ENCODE measurements at regions not wholly inside any gene's neighbourhood (a gene's known extent, or its start where the extent isn't known, plus 50 kb on each side); places are given as distances from the start of the nearest gene placed in this dataset.

DNA sequence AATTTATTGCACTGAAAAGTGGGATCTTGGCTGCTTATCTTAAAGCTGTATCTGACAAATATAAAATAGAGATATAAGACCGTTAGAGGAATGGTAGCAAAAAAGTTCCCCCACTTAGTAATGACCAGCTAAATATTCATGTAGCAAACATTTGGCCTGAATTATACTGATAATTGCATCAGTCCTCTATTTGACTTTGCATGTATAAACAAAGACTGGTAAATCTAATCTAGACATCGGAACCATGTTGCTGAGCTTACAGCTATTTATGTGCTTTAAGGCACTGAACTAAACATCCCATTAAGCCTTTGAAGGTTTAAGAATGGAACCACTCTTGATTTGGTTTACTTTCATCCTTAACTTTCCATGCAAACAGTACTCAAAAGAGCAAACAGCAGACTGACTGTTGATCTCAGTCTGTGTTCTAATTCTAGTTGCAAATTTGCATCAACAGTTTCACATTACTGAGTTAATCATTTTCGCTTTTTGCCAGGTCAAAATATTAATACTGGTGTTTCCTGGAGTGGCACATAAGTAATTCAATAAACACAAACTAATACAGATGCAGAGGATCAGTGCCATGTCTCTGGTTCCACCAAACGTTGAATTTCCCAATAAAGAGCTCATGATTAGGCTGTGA is 203.5 kb upstream of the HTR2A start:
- no peak for DNase-seq

DNA sequence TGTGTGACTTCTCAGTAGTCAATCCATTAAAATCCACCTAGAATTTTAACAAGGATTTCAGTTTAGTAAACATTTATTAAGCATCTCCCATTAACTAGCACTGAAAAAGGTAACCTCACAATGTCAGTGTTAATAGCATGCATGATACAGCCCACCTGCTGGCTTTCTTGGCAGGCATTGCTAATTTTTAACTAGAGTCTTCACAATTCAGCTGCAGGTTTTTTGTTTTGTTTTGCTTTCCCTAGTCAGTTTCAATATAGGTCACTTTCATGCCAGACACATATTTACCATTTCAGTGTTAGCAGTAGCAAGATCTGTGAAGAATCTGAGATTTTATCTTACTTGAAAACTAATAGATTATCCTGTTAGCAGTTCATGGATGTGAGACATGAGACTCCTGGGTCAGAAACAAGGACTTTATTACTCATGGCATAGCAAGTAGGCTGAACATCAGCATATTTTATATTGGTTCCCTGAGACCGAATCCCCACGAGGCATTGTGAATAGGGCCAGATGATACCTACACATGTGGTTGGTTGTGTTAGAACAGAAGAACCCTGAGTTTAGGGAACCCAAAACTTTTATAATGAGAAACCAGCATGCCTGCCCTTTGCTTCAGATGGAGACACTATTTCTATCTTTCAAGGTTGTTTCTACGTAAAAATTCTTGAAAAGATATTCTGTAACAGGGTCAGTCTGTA is 198.0 kb upstream of the HTR2A start:
- no peak for DNase-seq

DNA sequence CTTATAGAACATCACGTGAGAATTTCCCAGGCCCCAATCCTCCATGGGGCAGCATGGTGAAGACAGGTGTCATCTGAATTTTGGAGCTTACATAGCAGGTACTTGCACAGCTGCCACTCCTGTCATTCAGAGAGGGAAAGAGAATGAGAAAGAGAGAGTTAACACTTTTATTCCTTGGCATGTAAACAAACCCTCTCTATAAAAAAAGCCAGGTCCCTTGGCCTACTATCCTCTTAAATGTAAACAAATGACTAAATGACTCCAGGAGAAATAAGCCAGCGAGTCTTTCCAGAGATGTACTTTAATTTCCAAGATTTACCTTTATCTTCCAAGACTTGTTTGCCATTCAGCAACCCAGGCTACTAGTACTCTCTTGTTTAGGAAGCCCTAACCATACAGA is 195.3 kb upstream of the HTR2A start:
- DNase-seq: no peak

DNA sequence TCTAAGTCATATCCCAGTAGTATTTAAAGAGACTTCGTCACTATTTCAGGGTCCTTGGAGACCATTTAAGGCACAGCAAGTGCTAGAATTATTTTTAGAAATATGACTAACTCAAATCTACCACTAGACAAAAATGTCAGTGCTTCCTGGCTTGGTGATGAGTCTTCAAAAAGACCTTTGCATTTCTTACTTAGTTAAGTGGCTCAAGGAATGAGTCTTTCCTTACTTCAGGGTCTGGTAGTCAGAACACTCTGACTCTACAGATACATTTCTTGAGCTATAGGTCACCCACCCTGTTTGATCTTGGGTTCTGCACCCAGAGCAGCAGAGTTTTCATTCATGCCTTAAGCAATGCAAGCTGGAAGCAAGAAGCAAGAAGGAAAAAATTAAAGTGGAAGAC is 191.0 kb upstream of the HTR2A start:
- DNase-seq: no peak

DNA sequence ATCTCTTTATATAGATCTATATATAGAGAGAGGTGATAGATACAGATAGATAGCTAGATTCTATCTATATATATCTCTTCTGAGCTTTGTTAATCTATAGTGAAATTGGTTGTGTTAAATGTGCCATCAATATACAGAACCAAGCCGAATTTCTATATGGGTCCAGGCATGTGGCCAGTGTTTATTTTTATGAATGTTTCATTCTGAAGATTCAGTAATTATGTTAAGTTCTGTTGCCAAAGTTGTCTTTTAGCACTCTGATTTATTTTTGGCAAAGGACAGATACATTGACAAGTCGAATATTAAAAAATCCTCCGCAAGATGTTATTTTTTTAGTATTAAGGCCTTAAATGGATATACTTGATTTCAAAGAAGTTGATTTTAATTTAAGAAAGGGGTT is 190.4 kb upstream of the HTR2A start:
- no peak for DNase-seq

DNA sequence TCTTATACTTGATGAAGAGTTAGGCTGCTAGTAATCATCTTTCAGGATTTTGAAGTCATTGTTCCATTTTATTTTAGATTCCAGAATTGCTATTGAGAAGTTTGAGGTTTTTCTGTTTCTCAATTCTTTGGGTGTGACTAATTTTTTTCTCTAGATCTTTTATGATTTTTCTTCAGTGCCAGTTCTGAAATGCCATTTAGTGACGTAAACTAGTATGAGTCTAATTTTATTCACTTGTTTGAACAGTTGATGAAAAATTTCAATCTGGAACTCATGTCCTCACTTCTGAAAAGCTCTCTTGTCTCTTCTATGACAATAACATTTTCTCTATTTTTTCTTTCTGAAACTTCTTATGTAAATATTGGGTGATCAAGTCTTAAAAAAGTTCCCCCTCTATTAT is 188.5 kb upstream of the HTR2A start:
- no peak for DNase-seq

DNA sequence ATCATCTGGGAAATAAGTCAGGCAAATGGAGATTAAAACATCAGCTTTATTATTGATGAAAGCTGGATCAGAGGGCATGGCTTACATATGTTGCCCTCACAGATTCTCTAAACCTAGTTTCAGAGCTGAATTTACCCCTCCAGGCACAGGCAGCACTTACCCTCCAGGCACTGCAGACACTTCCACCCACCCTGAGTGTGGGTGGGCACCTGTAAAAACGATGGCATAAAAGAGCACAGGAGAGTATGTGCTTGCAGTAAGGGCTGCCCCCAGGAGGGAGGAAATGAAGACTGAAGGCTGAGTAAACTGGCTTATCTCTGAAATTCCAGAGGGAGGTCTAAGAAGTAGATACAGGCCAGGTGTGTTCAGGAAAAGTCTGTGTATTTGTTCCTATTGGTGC is 185.0 kb upstream of the HTR2A start:
- no peak for DNase-seq

DNA sequence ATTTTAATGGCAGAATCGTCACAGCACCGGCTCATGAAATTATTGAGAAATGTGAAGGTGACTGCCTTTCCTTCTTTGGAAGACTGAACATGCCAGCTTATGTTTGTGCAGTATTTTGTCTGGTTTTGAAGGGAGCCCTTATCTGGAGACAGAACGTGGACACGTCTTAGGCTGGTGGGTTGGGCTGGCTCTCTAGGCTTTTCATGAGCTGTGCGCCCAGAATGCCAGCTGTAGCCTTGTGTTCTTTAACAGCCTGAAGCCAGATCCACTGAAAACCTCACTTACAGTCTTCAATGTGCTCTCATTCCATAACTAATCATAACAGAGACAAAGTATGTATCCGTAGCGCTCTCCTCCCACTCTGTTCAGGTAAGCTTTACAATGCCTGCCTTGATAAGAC is 184.4 kb upstream of the HTR2A start:
- DNase-seq: no peak

DNA sequence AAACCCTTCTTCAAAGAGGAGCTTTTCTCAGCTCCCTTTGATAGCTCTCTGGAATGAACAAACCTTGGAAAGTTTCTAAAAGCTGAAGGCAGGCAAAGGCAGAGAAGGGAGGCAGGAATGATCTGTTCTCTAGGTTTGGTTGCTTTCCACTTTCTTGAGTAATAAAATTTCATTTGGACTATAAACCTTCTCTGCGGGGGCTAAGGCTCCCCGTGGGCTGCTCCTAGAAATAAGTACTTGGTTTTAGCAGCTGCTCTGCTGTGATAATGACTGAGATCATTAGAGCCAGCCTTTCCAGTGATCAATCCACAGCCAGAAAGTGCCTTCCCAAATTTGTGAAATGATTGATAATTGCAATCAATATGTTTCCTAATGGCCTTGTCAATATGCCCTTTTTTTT is 183.8 kb upstream of the HTR2A start:
- DNase-seq: no peak

DNA sequence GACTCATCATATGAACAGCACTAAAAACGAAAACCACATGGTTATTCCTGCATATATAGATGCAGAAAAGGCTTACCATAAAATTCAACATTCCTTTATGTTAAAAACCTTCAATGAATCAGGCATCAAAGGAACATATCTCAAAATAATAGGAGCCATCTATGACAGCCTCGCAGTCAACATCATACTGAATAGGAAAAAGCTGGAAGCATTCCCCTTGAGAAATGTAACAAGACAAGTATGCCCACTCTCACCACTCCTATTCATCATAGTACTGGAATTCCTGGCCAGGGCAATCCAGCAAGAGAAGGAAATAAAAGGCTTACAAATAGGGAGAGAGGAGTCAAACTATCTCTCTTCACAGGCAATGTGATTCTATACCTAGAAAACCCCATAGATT is 179.6 kb upstream of the HTR2A start:
- no peak for DNase-seq

DNA sequence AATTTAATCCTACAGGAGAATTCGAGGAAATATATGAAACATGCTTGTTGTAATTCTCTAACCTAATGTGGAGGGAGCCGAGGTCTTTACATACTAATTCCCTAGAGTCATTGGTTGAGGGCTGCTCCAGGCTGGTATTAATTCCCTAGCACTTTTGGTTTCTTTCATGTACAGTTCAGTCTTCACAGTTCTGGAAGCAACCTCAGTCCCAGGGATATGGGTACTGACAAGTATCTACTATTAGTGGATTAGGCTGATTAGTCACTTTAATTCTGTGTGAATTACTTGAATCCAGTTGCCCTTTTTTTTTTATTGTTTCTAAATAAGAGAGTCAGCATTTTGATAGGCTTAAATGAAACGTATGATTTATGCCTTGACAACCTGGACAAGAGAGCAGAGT is 172.3 kb upstream of the HTR2A start:
- DNase-seq: no peak

DNA sequence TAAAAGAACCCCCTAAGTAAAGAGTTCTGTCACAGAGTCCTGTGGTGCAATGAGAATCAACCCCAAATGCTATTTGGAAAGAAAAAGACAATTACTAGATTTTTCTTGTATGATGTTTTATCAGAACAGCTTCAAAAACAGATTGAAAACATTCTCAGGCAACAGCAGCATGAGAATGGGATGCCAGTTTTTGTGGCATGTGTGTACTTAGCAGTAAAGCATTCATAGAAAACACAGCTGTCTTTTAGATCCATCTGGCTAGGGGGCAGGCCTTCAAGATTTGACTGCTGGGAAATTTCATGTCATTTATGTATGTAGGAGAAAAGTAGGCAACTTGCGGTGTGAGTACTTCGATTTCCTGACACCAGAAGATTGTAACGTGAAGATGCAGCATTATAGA is 170.5 kb upstream of the HTR2A start:
- no peak for DNase-seq

DNA sequence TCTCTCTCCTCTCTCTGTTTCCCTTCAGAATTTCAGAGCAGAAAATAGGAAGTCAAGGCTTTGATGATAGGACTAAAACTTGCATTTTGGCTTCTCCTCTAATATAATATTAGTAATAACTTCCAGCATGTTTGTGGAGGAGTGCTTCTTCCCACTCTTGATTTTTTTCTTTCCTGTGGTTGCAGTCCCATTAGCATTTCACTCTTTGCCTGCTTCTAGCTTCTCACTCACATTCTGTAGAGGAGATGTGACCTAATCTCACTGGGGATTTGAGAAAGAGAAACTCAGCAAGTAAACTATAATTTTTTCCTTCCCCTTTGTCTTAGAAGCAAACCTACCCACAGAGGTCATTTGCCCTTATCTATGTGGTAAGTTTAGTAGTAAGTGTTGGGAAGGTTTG is 169.4 kb upstream of the HTR2A start:
- DNase-seq: no peak

DNA sequence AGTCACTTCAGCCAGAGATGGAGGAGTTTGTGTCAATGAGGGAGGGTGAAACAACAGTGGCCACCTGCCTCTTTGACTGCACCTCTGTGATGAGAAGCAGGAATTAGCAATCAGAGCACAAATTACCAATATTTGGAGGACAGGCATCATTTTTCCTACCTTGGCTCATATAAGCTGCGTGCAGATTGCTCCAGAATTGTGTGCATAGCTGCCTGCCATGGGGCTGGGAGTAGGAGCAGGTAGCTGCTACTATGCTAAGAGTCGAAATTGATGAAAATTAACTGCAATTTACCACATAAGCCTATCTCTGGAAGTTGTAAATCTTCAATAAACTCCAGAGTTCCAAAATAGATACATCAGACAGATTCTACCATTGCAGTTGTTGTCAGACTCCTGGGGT is 167.5 kb upstream of the HTR2A start:
- DNase-seq: no peak

DNA sequence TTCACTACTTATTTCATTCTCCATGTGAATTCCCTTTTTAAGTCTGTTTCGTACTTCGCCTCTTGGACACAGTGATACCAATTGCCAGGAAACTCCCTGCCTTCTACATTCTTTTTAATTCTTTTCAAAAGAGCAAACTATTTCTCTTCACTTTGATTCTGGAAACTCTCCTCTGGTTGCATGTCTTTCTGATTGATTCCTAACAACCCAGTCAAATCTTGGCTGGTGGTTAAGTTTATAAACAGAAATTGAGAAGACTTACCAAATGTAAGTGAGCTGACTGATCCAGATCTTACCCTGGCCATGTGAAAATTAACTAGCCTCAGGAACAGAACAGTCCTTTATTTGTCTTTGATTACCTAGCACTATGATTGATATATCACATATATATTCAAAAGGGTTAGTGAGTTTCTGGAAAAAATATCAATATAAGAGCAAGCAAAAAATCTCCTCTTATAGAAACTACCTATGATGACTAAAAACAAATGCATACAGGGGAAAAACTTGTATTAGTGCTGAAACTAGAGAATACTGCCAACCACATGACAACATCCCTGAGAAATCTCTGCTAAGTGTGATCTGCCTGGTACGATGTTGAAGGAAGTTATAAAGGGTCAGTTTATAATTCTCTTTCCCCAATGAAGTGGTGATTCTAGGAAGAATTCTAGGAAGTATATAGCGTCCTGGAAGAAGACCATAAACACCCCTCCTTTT is 152.6 kb upstream of the HTR2A start:
- no peak for DNase-seq

DNA sequence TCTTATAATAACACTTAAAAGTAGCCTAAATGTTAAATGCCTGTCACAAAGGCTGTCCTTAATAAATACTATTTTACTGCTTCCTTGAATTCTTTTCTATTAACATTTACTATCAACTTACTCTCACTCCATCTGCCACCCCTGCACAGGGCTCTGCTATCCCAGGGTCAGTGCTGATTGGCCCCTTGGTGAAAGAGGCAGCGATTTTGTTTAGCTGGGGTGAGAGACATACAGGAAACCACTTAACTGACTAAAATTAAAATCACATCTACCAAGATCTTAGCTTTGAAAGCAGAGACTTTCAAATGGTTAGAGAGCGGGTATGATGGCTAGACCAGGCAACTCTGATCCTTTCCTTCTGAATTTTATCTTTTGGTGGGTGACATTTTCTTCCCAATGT is 149.9 kb upstream of the HTR2A start:
- no peak for DNase-seq

DNA sequence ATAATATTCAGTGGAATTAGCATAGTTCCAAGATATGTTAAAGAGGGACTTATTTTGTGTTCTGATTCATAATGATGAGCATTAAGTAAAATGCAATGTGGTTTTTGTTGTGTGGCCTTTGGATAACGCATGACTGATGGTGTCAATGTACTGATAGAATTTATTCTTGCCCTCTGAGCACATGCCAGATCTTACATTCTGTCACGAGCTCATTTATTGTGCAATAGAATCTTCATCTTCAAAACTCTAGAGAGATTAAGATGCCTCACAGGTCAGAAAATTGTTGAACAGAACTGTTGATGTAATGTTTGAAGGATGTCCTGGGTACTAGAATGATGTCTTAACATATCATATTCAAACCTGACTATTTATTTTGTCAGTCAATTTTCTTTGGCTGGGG is 148.0 kb upstream of the HTR2A start:
- no peak for DNase-seq

DNA sequence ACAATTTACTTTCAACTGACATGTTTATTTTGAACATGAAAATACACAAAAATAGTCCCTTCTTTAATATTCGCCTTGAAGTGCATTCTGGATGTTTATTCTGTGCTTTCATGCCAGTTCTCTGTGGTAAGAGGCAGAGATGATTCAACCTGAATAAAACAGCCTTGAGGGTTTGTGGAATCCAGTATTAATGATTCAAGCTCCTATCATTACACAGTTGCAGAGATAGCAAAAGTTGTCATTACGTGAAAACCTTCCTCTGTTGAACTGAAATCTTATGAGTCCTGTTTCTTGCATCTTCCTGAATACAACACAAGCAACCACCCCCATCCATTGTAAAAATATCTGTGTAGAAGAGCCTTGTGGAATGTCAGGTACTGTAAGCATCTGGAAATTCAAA is 142.3 kb upstream of the HTR2A start:
- no peak for DNase-seq

DNA sequence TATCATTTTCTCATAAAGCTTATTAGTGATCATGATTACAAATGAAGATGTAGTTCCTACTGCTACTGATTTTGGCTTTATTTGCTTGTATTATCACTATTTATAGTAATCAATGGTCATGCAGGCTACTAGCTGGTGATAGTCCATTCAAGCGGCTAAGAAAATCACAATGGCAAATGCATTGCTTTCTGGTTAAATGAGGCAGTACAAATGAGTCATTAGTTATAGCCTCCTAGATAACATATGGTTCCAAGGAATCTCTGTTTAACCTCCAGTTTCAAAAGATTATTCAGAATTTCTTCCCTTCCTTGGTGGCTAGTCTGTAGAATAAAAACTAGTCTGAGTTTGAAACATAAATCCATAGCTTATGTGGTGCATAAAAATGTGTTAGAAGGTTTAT is 141.3 kb upstream of the HTR2A start:
- DNase-seq: no peak

DNA sequence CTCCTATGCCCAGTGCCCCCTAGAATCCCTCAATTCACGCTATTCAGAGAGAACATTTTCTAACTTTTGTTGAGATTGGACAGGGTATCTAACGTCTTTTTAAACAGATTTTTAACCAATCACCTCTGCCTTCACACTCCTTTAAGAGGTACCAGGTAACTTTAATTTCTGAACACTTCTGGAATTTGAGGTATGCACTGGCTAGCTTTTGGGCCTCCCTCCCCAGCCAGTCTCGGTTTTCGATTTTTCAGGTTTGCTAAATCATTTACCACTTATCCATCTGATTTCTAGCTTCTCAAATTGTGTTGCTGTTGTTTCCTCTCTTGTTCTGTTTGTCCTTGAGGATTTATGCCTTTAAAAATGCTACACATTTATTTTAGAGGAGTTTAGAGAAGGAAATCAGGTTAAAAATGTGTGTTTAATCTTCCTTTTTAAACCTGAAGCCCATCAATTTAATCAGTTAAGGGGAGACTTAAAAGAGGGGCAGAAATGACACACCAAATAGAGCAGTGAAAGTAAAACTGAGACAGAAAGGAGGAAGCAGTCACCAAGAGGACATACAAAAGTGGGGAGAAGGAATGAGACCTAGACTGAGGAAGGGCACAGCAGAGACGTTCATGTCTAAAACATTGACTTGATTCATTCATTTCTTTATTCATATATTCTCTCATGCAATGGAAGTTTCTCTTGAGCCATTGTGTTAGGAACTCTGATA is 139.6 kb upstream of the HTR2A start:
- no peak for DNase-seq

DNA sequence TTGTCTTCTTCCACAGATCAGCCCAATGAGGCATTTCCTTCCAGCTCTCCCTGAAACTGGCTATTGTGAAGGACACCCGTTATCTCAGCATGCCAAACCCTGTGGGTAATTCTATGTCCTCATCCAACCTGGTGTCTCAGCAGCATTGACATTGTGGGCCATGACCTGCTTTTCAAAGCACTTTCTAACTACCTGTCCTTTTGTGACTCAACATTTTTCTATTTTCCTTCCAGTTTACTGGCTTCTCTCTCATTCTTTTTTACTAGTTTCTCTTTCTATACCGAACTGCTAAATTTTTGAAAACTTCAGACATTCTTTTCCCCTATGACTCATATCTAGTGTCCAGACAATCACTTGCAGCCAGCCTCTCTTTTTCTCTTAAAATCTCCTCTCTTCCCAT is 136.4 kb upstream of the HTR2A start:
- DNase-seq: no peak

DNA sequence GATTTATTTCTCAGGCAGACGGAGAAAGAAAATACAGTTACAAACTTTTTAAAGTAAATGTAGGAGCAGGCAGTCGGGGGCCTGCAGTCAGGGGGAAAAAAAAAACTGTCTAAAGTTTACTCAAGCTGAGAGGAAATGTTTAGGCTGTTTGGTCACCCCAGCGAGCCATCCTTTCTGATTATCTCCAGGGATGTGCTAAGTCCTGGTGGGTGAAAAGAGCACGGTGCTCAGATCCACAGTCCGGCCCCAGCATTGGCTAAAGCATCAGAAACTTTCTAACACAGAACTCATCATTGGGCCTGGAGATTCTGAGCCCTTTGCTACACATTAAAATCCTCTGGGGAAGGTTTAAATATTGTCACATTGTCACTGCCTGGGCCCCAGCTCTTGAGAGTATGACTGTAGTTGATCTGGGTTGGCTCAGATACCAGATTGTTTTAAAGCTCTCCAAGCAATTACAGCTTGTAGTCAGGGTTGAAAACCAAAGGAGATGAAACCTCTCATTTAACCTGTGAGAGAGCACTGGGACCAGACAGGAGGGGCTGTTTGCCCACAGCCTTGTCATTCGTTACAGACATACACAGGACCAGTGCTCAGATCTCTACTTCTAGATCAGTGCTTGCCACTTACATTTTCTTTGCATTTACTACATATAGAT is 131.1 kb upstream of the HTR2A start:
- no peak for DNase-seq

DNA sequence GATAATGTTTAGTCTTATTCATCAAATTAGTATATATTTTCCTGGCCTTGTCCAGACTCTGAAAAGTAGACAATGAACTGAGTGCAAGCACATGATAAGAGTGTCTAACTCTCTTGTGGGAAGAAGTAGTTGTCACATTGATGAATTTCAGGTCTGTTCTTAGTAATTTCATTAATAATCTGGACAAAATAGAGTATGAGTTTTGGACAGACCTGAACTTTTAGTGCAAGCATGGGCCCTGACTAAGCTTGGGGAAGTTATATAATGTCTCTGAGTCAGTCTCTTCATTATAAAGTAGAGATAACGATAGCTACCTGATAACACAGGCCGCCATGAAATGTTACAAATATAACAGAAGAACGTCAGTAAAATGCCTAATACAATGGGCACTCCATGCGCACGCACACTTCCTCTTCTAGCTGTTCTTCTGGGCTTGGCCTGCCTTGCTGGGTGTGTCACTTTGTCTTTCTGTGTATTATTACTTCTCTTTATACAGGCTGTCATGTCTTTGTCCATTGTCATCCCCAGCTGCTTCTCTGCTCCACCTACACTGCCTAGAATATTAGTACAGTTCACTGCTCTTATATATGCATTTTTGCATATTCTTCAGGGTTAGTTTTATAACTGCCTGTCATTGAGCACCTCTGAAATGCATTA is 129.1 kb upstream of the HTR2A start:
- no peak for DNase-seq
